H9 (cell line): ENCODE measurements at regions not wholly inside any gene's neighbourhood (a gene's known extent, or its start where the extent isn't known, plus 50 kb on each side); places are given as distances from the start of the nearest gene placed in this dataset.

Source experiments
- DNase-seq: peaks from one replicate; pipeline ENCODE4 v3.0.0-alpha.2; 2017
- H2AFZ ChIP-seq: one replicate; pipeline ENCODE4 v1.6.1; 2013; ENCODE audit warnings: mild to moderate bottlenecking, low read length, control low read depth, moderate library complexity
- H2AK5ac ChIP-seq: 2 replicates; pipeline ENCODE4 v1.6.1; 2013; ENCODE audit warnings: low read length, control low read depth, mixed read lengths; ENCODE audit not compliant: insufficient read length
- H2BK120ac ChIP-seq: one replicate; pipeline ENCODE4 v1.6.1; 2013; ENCODE audit warnings: low read depth, mild to moderate bottlenecking, low read length, control low read depth, inconsistent platforms; ENCODE audit not compliant: poor library complexity, severe bottlenecking
- H2BK12ac ChIP-seq: 2 replicates; pipeline ENCODE4 v1.6.1; 2013; ENCODE audit warnings: low read length, control low read depth, mixed read lengths, low read depth; ENCODE audit not compliant: insufficient read length
- H2BK15ac ChIP-seq: 2 replicates; pipeline ENCODE4 v1.6.1; 2013; ENCODE audit warnings: low read depth, low read length, control low read depth
- H2BK20ac ChIP-seq: one replicate; pipeline ENCODE4 v1.6.1; 2013; ENCODE audit warnings: low read depth, mild to moderate bottlenecking, low read length, control low read depth, inconsistent platforms; ENCODE audit not compliant: poor library complexity, severe bottlenecking
- H2BK5ac ChIP-seq: 2 replicates; pipeline ENCODE4 v1.6.1; 2013; ENCODE audit warnings: low read length, control low read depth, mixed read lengths; ENCODE audit not compliant: insufficient read length
- H3K14ac ChIP-seq: 2 replicates; pipeline ENCODE4 v1.6.1; 2013; ENCODE audit warnings: low read length, control low read depth; ENCODE audit not compliant: insufficient read depth
- H3K18ac ChIP-seq: 2 replicates; pipeline ENCODE4 v1.6.1; 2013; ENCODE audit warnings: low read depth, mild to moderate bottlenecking, mixed read lengths, low read length, control low read depth; ENCODE audit not compliant: insufficient read length
- H3K23ac ChIP-seq: 2 replicates; pipeline ENCODE4 v1.6.1; 2013; ENCODE audit warnings: low read length, control low read depth, mixed read lengths, low read depth; ENCODE audit not compliant: insufficient read length
- H3K23me2 ChIP-seq: 2 replicates; pipeline ENCODE4 v1.6.1; 2013; ENCODE audit warnings: low read depth, mild to moderate bottlenecking, mixed read lengths, low read length, control low read depth; ENCODE audit not compliant: insufficient read length, poor library complexity, severe bottlenecking
- H3K27ac ChIP-seq: 2 replicates; pipeline ENCODE4 v1.5.1; 2013; ENCODE audit warnings: low read length, control low read depth, mixed read lengths, low read depth; ENCODE audit not compliant: insufficient read length
- H3K27me3 ChIP-seq: 2 replicates; pipeline ENCODE4 v1.6.1; 2013; ENCODE audit warnings: low read length, control low read depth, inconsistent platforms; ENCODE audit not compliant: insufficient read depth
- H3K4ac ChIP-seq: 2 replicates; pipeline ENCODE4 v1.6.1; 2013; ENCODE audit warnings: low read depth, mild to moderate bottlenecking, control low read depth, inconsistent platforms, low read length, moderate library complexity
- H3K4me1 ChIP-seq: 2 replicates; pipeline ENCODE4 v1.6.1; 2013; ENCODE audit warnings: low read length, control low read depth, inconsistent platforms; ENCODE audit not compliant: insufficient read depth
- H3K4me2 ChIP-seq: 2 replicates; pipeline ENCODE4 v1.6.1; 2013; ENCODE audit warnings: low read length, control low read depth, mixed read lengths; ENCODE audit not compliant: insufficient read length, insufficient read depth
- H3K56ac ChIP-seq: 2 replicates; pipeline ENCODE4 v1.6.1; 2013; ENCODE audit warnings: low read depth, mild to moderate bottlenecking, mixed read lengths, low read length, control low read depth; ENCODE audit not compliant: insufficient read length
- H3K79me1 ChIP-seq: 2 replicates; pipeline ENCODE4 v1.6.1; 2013; ENCODE audit warnings: low read depth, mild to moderate bottlenecking, moderate library complexity, low read length, control low read depth, inconsistent platforms; ENCODE audit not compliant: insufficient read depth, poor library complexity, severe bottlenecking
- H3K79me2 ChIP-seq: 2 replicates; pipeline ENCODE4 v1.6.1; 2013; ENCODE audit warnings: low read length, control low read depth, inconsistent platforms; ENCODE audit not compliant: insufficient read depth
- H3K9ac ChIP-seq: 2 replicates; pipeline ENCODE4 v1.6.1; 2013; ENCODE audit warnings: low read length, control low read depth, mixed read lengths; ENCODE audit not compliant: insufficient read length; ENCODE audit errors: extremely low read depth
- H3K9me3 ChIP-seq: one replicate; pipeline ENCODE4 v1.6.1; 2013; ENCODE audit warnings: low read depth, low read length, inconsistent platforms; ENCODE audit not compliant: control insufficient read depth
- H3T11ph ChIP-seq: one replicate; pipeline ENCODE4 v1.6.1; 2013; ENCODE audit warnings: mild to moderate bottlenecking, low read length, control low read depth, inconsistent platforms
- H4K20me1 ChIP-seq: one replicate; pipeline ENCODE4 v1.6.1; 2013; ENCODE audit not compliant: control insufficient read depth, insufficient read length, insufficient read depth
- H4K5ac ChIP-seq: 2 replicates; pipeline ENCODE4 v1.6.1; 2013; ENCODE audit warnings: low read depth, mild to moderate bottlenecking, mixed read lengths, low read length, control low read depth; ENCODE audit not compliant: insufficient read length
- H4K8ac ChIP-seq: replicated peaks from 2 replicates; pipeline ENCODE4 v1.6.1; 2013; ENCODE audit warnings: low read length, control low read depth, mixed read lengths, low read depth; ENCODE audit not compliant: insufficient read length
- H4K91ac ChIP-seq: 2 replicates; pipeline ENCODE4 v1.6.1; 2013; ENCODE audit warnings: low read depth, mild to moderate bottlenecking, moderate library complexity, mixed read lengths, low read length, control low read depth; ENCODE audit not compliant: insufficient read length
- H3K27ac Mint-ChIP-seq, 3 experiments: 2 replicates in 2 of 3; 3 replicates in 1 of 3; pipeline ENCODE4 v1.8.0; 2020 to 2021; ENCODE audit warnings: mixed read lengths in 3 of 3, mild to moderate bottlenecking in 1 of 3, moderate library complexity in 1 of 3
- H3K27me3 Mint-ChIP-seq: 2 replicates; pipeline ENCODE4 v1.8.0; 2021; ENCODE audit warnings: low read depth, mild to moderate bottlenecking, moderate library complexity, mixed read lengths
- H3K36me3 Mint-ChIP-seq, 3 experiments: 2 replicates in 2 of 3; 3 replicates in 1 of 3; pipeline ENCODE4 v1.8.0; 2020 to 2021; ENCODE audit warnings: low read depth in 3 of 3, mixed read lengths in 3 of 3; ENCODE audit not compliant: insufficient read depth in 1 of 3
- H3K4me1 Mint-ChIP-seq, 2 experiments: 2 replicates each; pipeline ENCODE4 v1.8.0; 2020; ENCODE audit warnings: mixed read lengths in 2 of 2
- H3K4me3 Mint-ChIP-seq, 2 experiments: 2 replicates in 1 of 2; 3 replicates in 1 of 2; pipeline ENCODE4 v1.8.0; 2020 to 2021; ENCODE audit warnings: mild to moderate bottlenecking in 2 of 2, mixed read lengths in 2 of 2, moderate library complexity in 1 of 2
- H3K9me3 Mint-ChIP-seq, 2 experiments: 2 replicates in 1 of 2; 3 replicates in 1 of 2; pipeline ENCODE4 v1.8.0; 2020; ENCODE audit warnings: mild to moderate bottlenecking in 2 of 2, mixed read lengths in 2 of 2, moderate library complexity in 1 of 2
- CTCF ChIP-seq: fragments of 200-600 bp; sonication (generic); conservative IDR thresholded peaks from 3 replicates; pipeline ENCODE4 v1.8.0; 2021; ENCODE audit warnings: antibody characterized with exemption, mild to moderate bottlenecking
- WGBS: extraction: QIAGEN DNeasy Blood & Tissue Kit; methylation state at CpG from one replicate; pipeline ENCODE4 v1.1.7; 2013; ENCODE audit warnings: missing lambda C conversion rate, low lambda C conversion rate, mixed read lengths; ENCODE audit not compliant: insufficient read length; ENCODE audit errors: extremely low coverage; 5-methylcytosine and 5-hydroxymethylcytosine counted together

- H2BK15ac ChIP-seq, result no peak overlapping the region
- no peak overlapping the region for H3K23ac ChIP-seq
- no peak overlapping the region for H4K8ac ChIP-seq
- no peaks in the 10 kb centered on the region for H3K27me3 ChIP-seq
- H3K79me2 ChIP-seq, result no peaks in the 10 kb centered on the region
- TF ChIP-seq CTCF, result no peak
- no peak overlapping the region for H2BK20ac ChIP-seq
- Mint-ChIP-seq H3K4me3 (no peak overlapping the region; a peak in 1 of 5 replicates), H3K36me3 (no peaks in the 10 kb centered on the region), H3K9me3 (no peaks in the 10 kb centered on the region; a peak in 1 of 5 replicates), H3K27me3 (peaks cover 12% of the 10 kb centered on the region), H3K4me1 (peaks cover 22 to 32% of the 10 kb centered on the region in 2 experiments), H3K27ac (peak overlapping the region in 1 of 3 experiments; percentile 42; a peak in 3 of 7 replicates)
- no peak overlapping the region for H2BK5ac ChIP-seq
- WGBS, result no CpG with 5 or more reads among the region's 13 CpGs
- H4K20me1 ChIP-seq, result no peaks in the 10 kb centered on the region
- no peaks in the 10 kb centered on the region for H3K9me3 ChIP-seq
- DNase-seq, result no peak
- no peaks in the 10 kb centered on the region for H3K79me1 ChIP-seq
- H3K23me2 ChIP-seq, result no peaks in the 10 kb centered on the region
- no peak overlapping the region for H3K18ac ChIP-seq
- no peak overlapping the region for H2AFZ ChIP-seq
- H2AK5ac ChIP-seq, result no peak overlapping the region
- no peak overlapping the region for H2BK12ac ChIP-seq
- no peak overlapping the region for H4K91ac ChIP-seq
- H2BK120ac ChIP-seq, result no peak overlapping the region
- H3K4me2 ChIP-seq, result no peak overlapping the region
- H3K27ac ChIP-seq, result no peak overlapping the region
- H3T11ph ChIP-seq, result no peak overlapping the region
- no peak overlapping the region for H4K5ac ChIP-seq
- no peaks in the 10 kb centered on the region for H3K4me1 ChIP-seq
- H3K56ac ChIP-seq, result no peak overlapping the region
- no peak overlapping the region for H3K4ac ChIP-seq
- no peak overlapping the region for H3K9ac ChIP-seq
- H3K14ac ChIP-seq, result no peak overlapping the region; the same call in 1 of the 2 replicates
Observed at GRCh38 chr1:29708796-29709703, 472.7 kb downstream of the PTPRU start.
